Stimulated activated CD4-positive, alpha-beta T cell treated with anti-CD3 and anti-CD28 coated beads, Interleukin-15, amount 100 ng/mL, for 1 hour (primary cell): ENCODE measurements at regions not wholly inside any gene's neighbourhood (a gene's known extent, or its start where the extent isn't known, plus 50 kb on each side); places are given as distances from the start of the nearest gene placed in this dataset.
"Not testable (repeated sequence)": the region's sequence is repeated elsewhere in the genome, so short reads cannot be mapped to it uniquely, and the experiment has no call there.

Experiments used
- DNase-seq, 2 donors: peaks; one replicate each; pipeline ENCODE4 v3.0.0-alpha.2; 2020; ENCODE audit warnings: low read depth in 1 of 2, low spot score in 1 of 2

DNA sequence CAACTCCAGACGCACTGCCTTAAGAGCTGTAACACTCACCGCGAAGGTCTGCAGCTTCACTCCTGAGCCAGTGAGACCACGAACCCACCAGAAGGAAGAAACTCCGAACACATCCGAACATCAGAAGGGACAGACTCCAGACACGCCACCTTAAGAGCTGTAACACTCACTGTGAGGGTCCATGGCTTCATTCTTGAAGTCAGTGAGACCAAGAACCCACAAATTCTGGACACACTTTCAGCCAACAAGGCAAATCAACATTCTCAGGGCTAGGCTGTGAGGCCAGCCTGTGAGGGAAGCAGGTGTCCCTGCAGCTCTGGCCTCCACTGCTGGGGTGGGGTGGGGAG, 275.3 kb downstream of the ADGRD1 start:
- not testable (repeated sequence) for DNase-seq

DNA sequence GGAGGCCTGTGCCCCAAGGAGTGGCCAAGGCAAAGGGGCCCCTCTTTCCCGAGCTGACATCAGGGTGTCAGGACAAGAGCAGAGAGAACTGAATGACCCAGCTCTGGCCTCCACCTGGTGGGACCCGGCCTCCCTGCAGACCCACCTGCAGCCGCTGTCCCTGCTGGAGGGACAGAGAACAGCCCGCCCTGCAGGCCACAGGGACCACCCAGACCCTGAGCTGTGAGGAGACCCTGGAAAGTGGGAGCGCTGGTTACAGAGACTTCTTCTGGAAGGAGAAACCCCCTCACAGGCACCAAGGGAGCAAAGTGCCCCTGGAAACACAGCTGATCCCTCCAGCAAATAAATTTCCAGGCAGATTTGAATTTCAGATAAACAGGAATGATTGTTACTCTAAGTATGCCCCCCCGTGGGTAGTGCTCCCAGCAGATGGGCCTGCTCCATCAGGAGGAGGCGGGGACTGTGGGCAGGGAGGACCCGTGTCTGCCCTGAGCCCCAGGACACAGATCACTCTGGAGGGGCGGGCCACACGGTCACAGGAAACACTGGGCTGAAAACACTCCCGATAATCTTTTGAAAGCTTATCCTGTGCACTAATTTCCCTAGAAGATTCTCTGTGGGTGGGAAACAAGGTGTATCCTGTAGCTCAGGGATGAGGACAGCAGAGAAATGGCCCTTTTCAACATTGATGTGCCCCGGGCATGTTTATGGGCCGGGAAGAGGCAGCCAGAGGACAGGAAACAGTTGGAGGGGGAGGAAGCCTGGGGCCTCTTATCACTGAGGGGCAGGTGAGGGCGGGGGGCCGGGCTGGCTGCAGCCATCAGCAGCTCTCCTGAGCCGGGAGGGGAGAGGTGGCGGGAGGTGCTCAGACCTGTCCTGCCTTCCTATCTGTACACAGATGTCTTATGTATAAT, 276.0 kb downstream of the ADGRD1 start:
- no peak for DNase-seq

DNA sequence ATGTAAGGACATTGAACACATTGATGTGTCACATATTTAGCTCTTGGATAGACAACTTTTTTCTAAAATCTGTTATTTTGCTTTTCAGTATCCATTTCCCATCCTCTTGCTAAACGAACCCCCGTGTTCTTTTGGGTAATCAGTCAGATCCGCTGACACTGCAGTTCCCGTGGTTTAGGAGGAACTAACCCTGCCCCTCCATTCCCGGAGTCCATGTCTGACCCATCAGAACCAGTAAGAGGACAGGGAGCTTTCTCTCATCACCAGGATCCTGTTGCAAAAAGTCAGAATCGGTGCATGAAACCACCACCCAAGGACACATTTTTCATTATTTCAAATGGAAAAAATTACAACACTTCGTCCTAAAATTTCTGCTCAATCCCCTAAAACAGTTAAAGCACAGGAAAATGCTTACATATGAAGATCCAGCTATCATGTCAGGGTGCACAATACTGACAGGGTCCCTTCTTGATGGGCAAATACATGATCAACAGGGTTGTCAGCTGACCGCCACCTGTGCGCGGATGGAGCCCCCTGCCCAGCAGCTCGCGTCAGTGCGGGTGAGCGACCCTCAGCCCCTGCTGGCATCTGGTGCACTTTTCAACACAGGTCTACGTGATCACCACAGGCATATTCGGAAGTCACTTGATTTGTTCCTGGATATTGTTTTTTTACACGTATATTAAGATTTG, 276.8 kb downstream of the ADGRD1 start:
- no peak for DNase-seq

GRCh38 chr12:131231032-131231980, 277.6 kb downstream of the ADGRD1 start:
- DNase-seq = no peak

- no peak for DNase-seq
Observed at GRCh38 chr12:131232036-131232435, 278.3 kb downstream of the ADGRD1 start.

GRCh38 chr12:131232872-131233271, 279.2 kb downstream of the ADGRD1 start:
- DNase-seq = not testable (repeated sequence)

DNA sequence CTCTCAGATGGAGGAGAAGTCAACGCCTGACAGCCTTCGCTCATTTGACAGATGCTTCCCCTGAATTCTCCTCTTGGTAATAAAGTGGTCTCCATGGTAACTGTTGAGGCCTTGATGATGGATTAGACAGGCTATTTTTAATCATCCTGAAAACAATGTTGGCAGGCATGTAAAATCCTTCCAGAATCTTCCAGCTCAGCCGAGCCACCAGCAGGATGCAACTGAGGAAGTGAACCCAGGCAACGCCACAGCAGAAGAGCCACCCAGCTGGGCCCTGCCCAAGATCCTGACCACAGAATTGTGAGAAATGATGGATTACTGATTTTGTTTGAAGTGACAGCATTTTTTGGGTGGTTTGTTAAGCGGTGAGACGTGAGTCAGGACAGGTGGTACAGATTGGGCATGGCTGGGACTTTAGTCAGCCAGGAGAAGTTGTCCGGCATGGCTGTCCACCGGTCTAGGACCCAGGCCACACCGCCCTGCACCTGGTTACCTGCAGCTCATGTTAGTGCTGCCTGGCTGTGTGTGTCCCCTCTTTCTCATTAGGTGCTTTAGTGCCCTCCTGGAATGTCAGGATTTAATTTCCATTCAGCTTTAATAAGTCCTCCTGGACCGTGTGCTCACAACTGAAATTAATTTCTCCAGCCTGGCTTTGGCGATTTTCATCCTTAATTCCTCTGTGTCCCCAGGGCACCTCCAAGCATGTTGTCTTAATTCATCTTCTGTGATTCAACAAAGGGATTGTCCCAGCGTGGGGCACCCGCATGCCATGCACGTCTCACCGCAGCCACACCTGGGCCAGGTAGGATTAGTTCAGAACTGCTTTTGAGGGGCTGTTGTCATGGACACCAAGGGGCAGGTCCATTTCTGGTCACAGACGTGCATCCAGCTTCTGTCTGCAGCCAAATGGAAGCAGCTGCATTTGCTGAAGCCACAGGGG, 280.4 kb downstream of the ADGRD1 start:
- not testable (repeated sequence) for DNase-seq

- not testable (repeated sequence) for DNase-seq
Observed at GRCh38 chr12:131234841-131235271, 281.1 kb downstream of the ADGRD1 start.

GRCh38 chr12:131235871-131236271, 282.2 kb downstream of the ADGRD1 start:
- DNase-seq = no peak

DNA sequence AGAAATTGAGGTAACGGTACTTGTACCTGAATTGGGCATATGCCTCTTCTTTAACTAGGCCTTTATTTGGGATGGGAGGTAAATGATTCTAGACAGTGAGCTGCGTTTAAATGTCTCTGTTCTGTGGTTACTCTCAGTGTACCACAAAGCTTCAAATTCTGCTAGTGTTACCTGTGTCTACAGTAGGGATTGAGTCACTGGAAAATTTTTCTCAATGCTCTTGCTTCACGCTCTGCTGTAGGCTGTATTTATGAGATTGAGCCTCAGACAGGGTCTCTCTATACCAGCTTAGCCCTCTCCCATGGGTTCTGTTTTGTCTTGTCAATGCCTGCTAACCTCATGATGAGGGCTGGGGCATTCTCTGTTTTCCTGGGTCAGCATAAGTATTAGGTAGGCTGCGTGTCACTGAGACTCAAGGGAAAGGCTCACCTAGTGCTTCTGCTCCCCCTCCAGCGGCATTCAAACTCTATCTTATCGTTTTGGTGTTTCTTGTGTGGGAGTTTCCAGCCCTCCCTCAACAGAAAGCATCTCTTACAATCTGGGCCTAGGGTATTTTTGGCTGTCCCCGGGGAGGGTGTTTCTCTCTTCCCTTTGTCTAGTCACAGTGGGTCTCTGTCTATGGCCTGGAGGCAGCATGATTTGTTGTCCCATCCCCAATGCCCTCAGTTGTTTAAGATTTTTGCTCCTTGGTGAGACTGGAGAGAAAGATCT, 285.8 kb downstream of the ADGRD1 start:
- no peak for DNase-seq

DNA sequence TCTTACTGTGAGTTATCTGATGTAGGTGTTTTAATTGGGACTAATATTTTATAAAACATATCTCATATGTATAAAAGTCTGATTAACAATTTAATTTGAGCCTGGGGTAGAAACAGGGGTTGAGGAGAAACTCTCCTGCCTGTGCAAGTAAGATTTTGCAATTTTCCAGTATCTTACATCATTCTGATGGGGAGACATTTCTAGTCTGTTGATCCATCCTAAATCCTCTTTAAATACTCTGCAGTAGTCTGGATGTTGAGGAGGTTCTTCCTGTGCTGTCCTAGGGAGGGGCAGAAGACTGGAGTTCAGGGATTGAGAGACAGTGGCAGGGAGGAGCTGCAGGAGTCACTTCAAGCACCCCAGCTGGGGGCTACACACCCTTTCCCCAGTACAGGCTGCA, 287.8 kb downstream of the ADGRD1 start:
- DNase-seq = no peak

- no peak for DNase-seq
Observed at GRCh38 chr12:131242741-131243496, 289.2 kb downstream of the ADGRD1 start.

GRCh38 chr12:131244157-131244688, 290.5 kb downstream of the ADGRD1 start:
- not testable (repeated sequence) for DNase-seq

GRCh38 chr12:131245161-131245560, 291.5 kb downstream of the ADGRD1 start:
- not testable (repeated sequence) for DNase-seq

DNA sequence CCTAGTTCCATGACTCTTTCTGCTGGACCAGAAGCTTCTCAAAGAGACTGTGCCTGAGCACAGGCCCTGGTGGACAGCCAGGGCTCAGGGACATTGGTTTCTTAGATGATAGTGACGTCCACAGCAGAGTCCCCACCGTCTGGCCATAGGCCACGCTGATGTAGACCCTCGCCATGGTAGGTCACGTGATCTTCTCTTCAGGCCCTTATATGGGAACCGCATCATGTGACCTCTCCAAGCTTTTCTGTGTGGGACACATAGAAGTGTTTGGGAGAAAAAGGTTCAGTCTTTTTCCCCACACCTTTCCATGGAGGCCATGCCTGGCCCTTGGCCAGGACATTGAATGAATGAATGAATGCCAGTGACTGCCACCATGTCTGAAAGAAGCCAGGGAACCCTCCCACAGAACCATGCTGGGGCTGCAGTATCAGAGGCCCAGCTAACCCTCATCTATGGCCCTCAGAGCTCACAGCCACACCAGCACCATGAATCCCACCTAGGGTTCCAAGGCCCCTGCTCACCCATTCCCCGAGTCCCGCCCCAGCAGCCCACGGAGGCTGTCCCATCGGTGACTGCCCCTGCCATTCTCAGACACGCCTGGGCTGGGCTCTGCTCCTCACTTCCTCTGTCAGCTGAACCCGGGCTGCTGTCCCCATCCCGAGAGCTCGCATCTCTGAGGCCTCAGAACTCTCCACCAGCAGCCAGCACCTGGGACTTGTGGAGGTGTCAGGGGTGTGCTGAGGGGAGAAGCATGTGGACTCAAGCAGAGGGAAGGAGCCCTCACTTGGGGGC, 292.1 kb downstream of the ADGRD1 start:
- no peak for DNase-seq

DNA sequence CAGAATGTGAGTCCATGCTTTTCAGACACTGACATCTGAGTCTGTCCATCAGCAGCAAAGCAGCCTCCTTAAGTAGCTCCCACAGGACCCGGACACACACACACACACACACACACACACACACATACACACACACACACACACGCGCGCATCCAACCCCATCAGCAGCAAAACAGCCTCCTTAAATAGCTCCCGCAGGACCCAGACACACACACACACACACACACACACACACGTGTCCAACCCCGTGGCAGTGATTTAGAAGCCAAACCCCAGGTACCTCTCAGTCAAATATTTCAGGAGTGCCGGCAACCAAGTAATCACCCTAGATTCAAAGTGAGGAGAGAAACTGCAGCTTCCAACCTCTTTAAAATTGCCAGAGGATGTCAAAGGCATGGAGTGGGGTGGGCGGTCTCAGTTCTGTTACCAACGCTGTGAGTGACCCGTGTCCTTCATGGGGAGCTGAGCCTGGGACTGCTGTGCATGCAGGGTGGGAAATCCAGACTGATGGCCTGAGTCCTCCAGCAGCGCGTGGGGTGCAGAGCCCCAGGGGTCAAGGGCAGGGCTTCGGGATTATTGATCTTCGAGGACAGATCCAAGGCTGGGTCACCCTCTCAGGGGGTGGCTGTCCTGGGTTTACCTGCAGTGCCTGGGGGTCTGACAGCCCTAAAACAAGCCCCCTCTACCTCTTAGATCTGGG, 293.5 kb downstream of the ADGRD1 start:
- not testable (repeated sequence) for DNase-seq

GRCh38 chr12:131247875-131248274, 294.2 kb downstream of the ADGRD1 start:
- DNase-seq = not testable (repeated sequence)
